ENCODE measurements at regions not wholly inside any gene's neighbourhood (a gene's known extent, or its start where the extent isn't known, plus 50 kb on each side); places are given as distances from the start of the nearest gene placed in this dataset.

DNA sequence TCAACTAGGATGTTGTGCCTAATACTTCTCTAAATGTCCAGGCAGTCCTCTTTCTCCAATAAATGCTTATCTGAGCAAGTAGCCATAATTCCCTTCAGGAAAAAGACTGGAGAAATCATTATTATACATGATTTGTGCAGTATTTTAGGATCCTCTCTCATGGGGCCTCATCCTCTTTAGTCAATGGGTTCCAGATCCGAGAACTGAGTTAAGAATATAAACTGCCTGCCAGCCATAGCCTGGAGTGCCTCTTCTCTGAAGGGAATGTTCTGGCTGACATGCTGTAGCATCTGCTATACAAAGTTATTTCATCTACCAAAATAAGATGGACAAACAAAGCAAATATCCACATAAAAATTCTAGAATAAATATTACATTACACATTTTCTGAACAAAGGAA, 334.0 kb upstream of the PRMT6 start:
- TF ChIP-seq, protein P1, sequence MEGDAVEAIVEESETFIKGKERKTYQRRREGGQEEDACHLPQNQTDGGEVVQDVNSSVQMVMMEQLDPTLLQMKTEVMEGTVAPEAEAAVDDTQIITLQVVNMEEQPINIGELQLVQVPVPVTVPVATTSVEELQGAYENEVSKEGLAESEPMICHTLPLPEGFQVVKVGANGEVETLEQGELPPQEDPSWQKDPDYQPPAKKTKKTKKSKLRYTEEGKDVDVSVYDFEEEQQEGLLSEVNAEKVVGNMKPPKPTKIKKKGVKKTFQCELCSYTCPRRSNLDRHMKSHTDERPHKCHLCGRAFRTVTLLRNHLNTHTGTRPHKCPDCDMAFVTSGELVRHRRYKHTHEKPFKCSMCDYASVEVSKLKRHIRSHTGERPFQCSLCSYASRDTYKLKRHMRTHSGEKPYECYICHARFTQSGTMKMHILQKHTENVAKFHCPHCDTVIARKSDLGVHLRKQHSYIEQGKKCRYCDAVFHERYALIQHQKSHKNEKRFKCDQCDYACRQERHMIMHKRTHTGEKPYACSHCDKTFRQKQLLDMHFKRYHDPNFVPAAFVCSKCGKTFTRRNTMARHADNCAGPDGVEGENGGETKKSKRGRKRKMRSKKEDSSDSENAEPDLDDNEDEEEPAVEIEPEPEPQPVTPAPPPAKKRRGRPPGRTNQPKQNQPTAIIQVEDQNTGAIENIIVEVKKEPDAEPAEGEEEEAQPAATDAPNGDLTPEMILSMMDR (IDR thresholded peaks at IDR 0.05 in 4 of 5, conservative IDR thresholded peaks at IDR 0.05 in 1 of 5), result no peak
- TF ChIP-seq POLR2A (IDR thresholded peaks at IDR 0.05), result no peak
